CD4-positive, alpha-beta T cell (primary cell): ENCODE measurements at regions not wholly inside any gene's neighbourhood (a gene's known extent, or its start where the extent isn't known, plus 50 kb on each side); places are given as distances from the start of the nearest gene placed in this dataset.

Experiments
- ATAC-seq: fragments of 200-7000 bp; cut with Tn5 transposase; one replicate; pipeline ENCODE4 v1.10.0; 2022; ENCODE audit warnings: mild to moderate bottlenecking; ENCODE audit not compliant: poor library complexity
- CTCF ChIA-PET: fragments of 350-600 bp; sonication (Branson Sonifier 250); formaldehyde crosslinking; loops from one replicate; lab custom pipeline; 2021; ENCODE audit warnings: antibody characterized with exemption, inconsistent platforms; lab: Charles Lee
- POLR2A ChIA-PET: fragments of 350-600 bp; sonication (Branson Sonifier 250); formaldehyde crosslinking; loops from one replicate; lab custom pipeline; 2021; ENCODE audit warnings: antibody characterized with exemption, inconsistent platforms; lab: Charles Lee
- DNase-seq, 14 experiments: peaks; one replicate each; pipeline ENCODE4 v3.0.0-alpha.2; 2013 to 2020; ENCODE audit warnings: mixed read lengths in 2 of 14
- H3K27ac ChIP-seq, 2 donors: one replicate each; pipeline versions ENCODE4 v1.5.1 to v1.7.0; 2013; ENCODE audit warnings: low read length in 2 of 2, low read depth in 1 of 2, mild to moderate bottlenecking in 1 of 2
- H3K27me3 ChIP-seq, 2 experiments: 1 replicate in 1 of 2; 2 replicates in 1 of 2; pipeline versions ENCODE4 v1.6.1 to v1.7.0; 2013; ENCODE audit warnings: low read length in 2 of 2, control low read depth in 1 of 2, mild to moderate bottlenecking in 1 of 2, moderate library complexity in 1 of 2; ENCODE audit not compliant: insufficient read depth in 2 of 2, control insufficient read depth in 1 of 2
- H3K36me3 ChIP-seq: one replicate; pipeline ENCODE4 v1.6.1; 2013; ENCODE audit warnings: low read length, control low read depth; ENCODE audit not compliant: insufficient read depth
- H3K4me1 ChIP-seq: one replicate; pipeline ENCODE4 v1.6.1; 2013; ENCODE audit warnings: low read length, control low read depth; ENCODE audit not compliant: insufficient read depth
- H3K4me3 ChIP-seq: one replicate; pipeline ENCODE4 v1.5.1; 2013; ENCODE audit warnings: mild to moderate bottlenecking, low read length, moderate library complexity
- H3K9me3 ChIP-seq, 2 experiments: 1 replicate in 1 of 2; 2 replicates in 1 of 2; pipeline versions ENCODE4 v1.6.1 to v1.7.0; 2013; ENCODE audit warnings: low read length in 2 of 2, mild to moderate bottlenecking in 2 of 2, control low read depth in 1 of 2, moderate library complexity in 1 of 2; ENCODE audit not compliant: control insufficient read depth in 1 of 2, insufficient read depth in 1 of 2
- H3K27ac Mint-ChIP-seq: one replicate; pipeline ENCODE4 v1.8.0; 2020; ENCODE audit warnings: mixed read lengths
- H3K27me3 Mint-ChIP-seq: one replicate; pipeline ENCODE4 v1.8.0; 2021; ENCODE audit warnings: mixed read lengths
- H3K36me3 Mint-ChIP-seq: one replicate; pipeline ENCODE4 v1.8.0; 2021; ENCODE audit warnings: low read depth, mixed read lengths
- H3K4me1 Mint-ChIP-seq: one replicate; pipeline ENCODE4 v1.8.0; 2021; ENCODE audit warnings: low read depth, mixed read lengths
- H3K4me3 Mint-ChIP-seq: one replicate; pipeline ENCODE4 v1.8.0; 2020; ENCODE audit warnings: mild to moderate bottlenecking, mixed read lengths
- H3K9me3 Mint-ChIP-seq: one replicate; pipeline ENCODE4 v1.8.0; 2020; ENCODE audit warnings: mixed read lengths
- CTCF ChIP-seq: fragments of 200-600 bp; IDR thresholded peaks from one replicate; pipeline ENCODE4 v1.8.0; 2022; ENCODE audit warnings: antibody characterized with exemption, mild to moderate bottlenecking
- intact Hi-C, 2 experiments: fragments of 100-400 bp; cut with DNase I in 1 of 2; cut with micrococcal nuclease in 1 of 2; formaldehyde crosslinking; loops; one replicate each; pipeline versions ENCODE4 v1.15.1 to v1.9.0; 2023 to 2025; cut with DNase I, micrococcal nuclease

- H3K36me3 Mint-ChIP-seq: no peaks in the 10 kb centered on the region
- Histone ChIP-seq H3K4me1 (no peaks in the 10 kb centered on the region), H3K27ac (no peak overlapping the region), H3K27me3 (no peaks in the 10 kb centered on the region), H3K9me3 (no peaks in the 10 kb centered on the region), H3K36me3 (no peaks in the 10 kb centered on the region), H3K4me3 (no peak overlapping the region)
- POLR2A ChIA-PET: no interaction called here
- CTCF ChIA-PET: no interaction called here
- TF ChIP-seq CTCF: no peak
- intact Hi-C loops: no loop called here
- H3K4me3 Mint-ChIP-seq: no peak overlapping the region
- no peak overlapping the region for H3K27ac Mint-ChIP-seq
- H3K9me3 Mint-ChIP-seq: no peaks in the 10 kb centered on the region
- no peak for DNase-seq
- H3K4me1 Mint-ChIP-seq: no peaks in the 10 kb centered on the region
- H3K27me3 Mint-ChIP-seq: no peaks in the 10 kb centered on the region
- no peak for ATAC-seq
These were observed 51.0 kb upstream of the NLGN4Y start for GRCh38 chrY:14473320-14473719.
